AG04450 (cell line): ENCODE measurements at regions not wholly inside any gene's neighbourhood (a gene's known extent, or its start where the extent isn't known, plus 50 kb on each side); places are given as distances from the start of the nearest gene placed in this dataset.
"Not testable (repeated sequence)": the region's sequence is repeated elsewhere in the genome, so short reads cannot be mapped to it uniquely, and the experiment has no call there.

Source experiments
- CTCF ChIA-PET: fragments of 300-600, 350-600 bp; formaldehyde crosslinking; extraction: SDS; loops from one replicate; lab custom pipeline; 2022; ENCODE audit warnings: antibody characterized with exemption, inconsistent platforms; lab: Charles Lee
- POLR2A ChIA-PET: fragments of 350-600 bp; formaldehyde crosslinking; extraction: SDS; loops from one replicate; lab custom pipeline; 2021; ENCODE audit warnings: antibody characterized with exemption, inconsistent platforms; lab: Yijun Ruan, JAX
- DNase-seq: peaks from one replicate; pipeline ENCODE4 v3.0.0-alpha.2; 2011; ENCODE audit warnings: low read depth, low spot score
- H3K27ac ChIP-seq: one replicate; pipeline ENCODE4 v1.5.1; 2012; ENCODE audit warnings: low read depth, low read length, control low read depth
- H3K27me3 ChIP-seq: one replicate; pipeline ENCODE4 v1.6.0; 2012; ENCODE audit warnings: low read length; ENCODE audit not compliant: control insufficient read depth, insufficient read depth
- H3K4me3 ChIP-seq: 2 replicates; pipeline ENCODE4 v1.5.1; 2011; ENCODE audit warnings: mild to moderate bottlenecking, low read depth, low read length, control low read depth
- H3K9me3 ChIP-seq: 2 replicates; pipeline ENCODE4 v1.5.1; 2012; ENCODE audit warnings: low read length; ENCODE audit not compliant: control insufficient read depth, insufficient read depth
- CTCF ChIP-seq: IDR thresholded peaks from 2 replicates; pipeline ENCODE4 v1.5.1; 2011; ENCODE audit warnings: low read depth, low read length, control low read depth, inconsistent platforms

- H3K27ac ChIP-seq: no peak overlapping the region
- no peak for DNase-seq
- TF ChIP-seq CTCF: no peak
- H3K4me3 ChIP-seq: no peak overlapping the region
- no peaks in the 10 kb centered on the region for H3K9me3 ChIP-seq
- CTCF ChIA-PET: no interaction called here
- H3K27me3 ChIP-seq: peaks cover 2% of the 10 kb centered on the region
- POLR2A ChIA-PET: no interaction called here
Measured at GRCh38 chr5:124527220-124527991, 219.0 kb downstream of the ZNF608 start.

- POLR2A ChIA-PET, H3K9me3 ChIP-seq, H3K4me3 ChIP-seq, DNase-seq, CTCF ChIA-PET, H3K27ac ChIP-seq, H3K27me3 ChIP-seq: not testable (repeated sequence)
Measured at GRCh38 chr5:124526079-124526478, 220.4 kb downstream of the ZNF608 start.

- no peak for DNase-seq
- no peak for TF ChIP-seq CTCF
- Histone ChIP-seq H3K27ac (no peak overlapping the region), H3K9me3 (no peaks in the 10 kb centered on the region), H3K4me3 (no peak overlapping the region), H3K27me3 (peaks cover 2% of the 10 kb centered on the region)
- ChIA-PET POLR2A (no interaction called here), CTCF (no interaction called here)
Measured at GRCh38 chr5:124524552-124525232, 221.7 kb downstream of the ZNF608 start.

GRCh38 chr5:124523897-124524296, 222.5 kb downstream of the ZNF608 start:
- no peak for DNase-seq
- no peak overlapping the region for H3K4me3 ChIP-seq
- no peak for TF ChIP-seq CTCF
- CTCF ChIA-PET: no interaction called here
- no peaks in the 10 kb centered on the region for H3K9me3 ChIP-seq
- POLR2A ChIA-PET: no interaction called here
- no peak overlapping the region for H3K27ac ChIP-seq
- H3K27me3 ChIP-seq: peaks cover 2% of the 10 kb centered on the region

GRCh38 chr5:124522992-124523391, 223.4 kb downstream of the ZNF608 start:
- H3K9me3 ChIP-seq: no peaks in the 10 kb centered on the region
- no peak for TF ChIP-seq CTCF
- no peak overlapping the region for H3K27ac ChIP-seq
- ChIA-PET POLR2A (interaction anchor here (0.6 kb wide), 1 partner anchor 1747 kb away, joined by 4 read pairs; no protein-coding TSS in a partner anchor), CTCF (no interaction called here)
- peaks cover 2% of the 10 kb centered on the region for H3K27me3 ChIP-seq
- DNase-seq: no peak
- no peak overlapping the region for H3K4me3 ChIP-seq
